ENCODE measurements at regions not wholly inside any gene's neighbourhood (a gene's known extent, or its start where the extent isn't known, plus 50 kb on each side); places are given as distances from the start of the nearest gene placed in this dataset.

DNA sequence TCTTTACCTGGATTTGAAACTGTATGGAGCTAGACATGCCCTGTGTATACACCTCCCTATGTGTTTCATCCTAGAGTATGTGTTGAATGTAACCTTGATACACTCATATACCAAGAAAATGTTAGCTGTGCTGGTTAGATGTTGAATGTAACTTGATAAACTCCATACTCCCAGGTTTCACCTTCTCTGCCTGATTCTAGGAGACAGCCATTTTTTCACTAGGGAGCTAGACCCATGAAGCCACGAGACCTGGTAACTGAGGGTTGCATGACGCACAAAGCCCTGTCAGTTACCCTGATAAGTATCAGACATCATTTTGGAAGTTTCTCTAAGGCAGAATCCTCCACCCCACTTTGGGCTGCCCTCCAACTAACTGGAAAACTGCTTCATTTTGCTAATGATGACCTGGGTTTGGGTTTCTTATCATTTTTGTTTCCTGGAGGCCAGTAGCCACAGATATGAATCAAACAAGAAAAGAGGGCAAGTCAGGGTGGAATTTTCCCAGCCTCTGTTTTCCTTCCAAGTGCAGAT, 478.5 kb upstream of the KIF2A start:
- Histone ChIP-seq H3K9me3 (no peaks in the 10 kb centered on the region), H3K36me3 (no peaks in the 10 kb centered on the region), H3K27me3 (peaks cover 0 to 2% of the 10 kb centered on the region in 2 donors), H3K27ac (no peak overlapping the region), H3K4me3 (no peak overlapping the region), H3K4me1 (no peaks in the 10 kb centered on the region)
- TF ChIP-seq, protein P1, sequence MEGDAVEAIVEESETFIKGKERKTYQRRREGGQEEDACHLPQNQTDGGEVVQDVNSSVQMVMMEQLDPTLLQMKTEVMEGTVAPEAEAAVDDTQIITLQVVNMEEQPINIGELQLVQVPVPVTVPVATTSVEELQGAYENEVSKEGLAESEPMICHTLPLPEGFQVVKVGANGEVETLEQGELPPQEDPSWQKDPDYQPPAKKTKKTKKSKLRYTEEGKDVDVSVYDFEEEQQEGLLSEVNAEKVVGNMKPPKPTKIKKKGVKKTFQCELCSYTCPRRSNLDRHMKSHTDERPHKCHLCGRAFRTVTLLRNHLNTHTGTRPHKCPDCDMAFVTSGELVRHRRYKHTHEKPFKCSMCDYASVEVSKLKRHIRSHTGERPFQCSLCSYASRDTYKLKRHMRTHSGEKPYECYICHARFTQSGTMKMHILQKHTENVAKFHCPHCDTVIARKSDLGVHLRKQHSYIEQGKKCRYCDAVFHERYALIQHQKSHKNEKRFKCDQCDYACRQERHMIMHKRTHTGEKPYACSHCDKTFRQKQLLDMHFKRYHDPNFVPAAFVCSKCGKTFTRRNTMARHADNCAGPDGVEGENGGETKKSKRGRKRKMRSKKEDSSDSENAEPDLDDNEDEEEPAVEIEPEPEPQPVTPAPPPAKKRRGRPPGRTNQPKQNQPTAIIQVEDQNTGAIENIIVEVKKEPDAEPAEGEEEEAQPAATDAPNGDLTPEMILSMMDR (IDR thresholded peaks at IDR 0.05): no peak
- no peak for DNase-seq
- intact Hi-C loops (cut with DNase I; ENCODE audit: low total_unique reads): no loop called here

DNA sequence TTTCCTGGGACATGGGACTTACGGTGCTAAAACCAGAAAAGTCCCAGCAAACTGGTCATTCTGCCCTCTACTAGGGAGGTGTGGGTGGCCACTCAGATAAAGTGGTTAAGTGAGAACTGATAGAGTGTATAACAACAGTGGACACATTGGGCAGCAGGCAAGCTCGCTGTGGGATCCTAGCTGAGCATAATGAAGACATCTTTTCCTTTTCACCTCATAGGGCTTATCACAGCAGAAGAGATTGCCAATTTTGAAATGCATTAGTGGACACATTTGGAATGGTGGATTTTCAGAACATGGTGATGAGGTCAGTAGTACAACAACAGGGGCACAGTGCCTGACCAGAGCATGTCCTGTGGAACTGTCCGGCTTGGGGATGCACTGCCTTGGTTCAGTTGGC, 477.1 kb upstream of the KIF2A start:
- DNase-seq: no peak

DNA sequence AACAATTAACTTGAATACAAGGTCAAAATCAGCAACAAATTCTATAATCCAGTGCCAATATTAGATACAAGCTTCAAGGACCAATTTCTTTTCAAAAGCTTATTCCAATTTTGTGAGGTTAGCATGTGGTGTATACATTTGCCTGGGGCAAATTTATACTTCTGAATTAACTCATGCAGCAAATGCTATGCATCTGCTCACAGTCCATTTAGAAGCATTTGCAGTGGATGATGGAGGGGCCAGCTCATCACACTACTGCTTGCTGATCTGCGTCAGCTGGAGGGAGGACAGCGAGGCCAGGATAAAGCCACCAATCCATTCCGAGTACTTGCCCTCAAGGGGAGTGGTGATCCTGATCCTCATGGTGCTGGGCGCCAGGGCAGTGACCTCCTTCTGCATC, 474.3 kb upstream of the KIF2A start:
- intact Hi-C loops (cut with DNase I; ENCODE audit: low total_unique reads): no loop called here

More for the DNA sequence above, 477.1 kb upstream of the KIF2A start:
- Histone ChIP-seq H3K4me3 (no peak overlapping the region), H3K9me3 (no peaks in the 10 kb centered on the region), H3K4me1 (no peaks in the 10 kb centered on the region), H3K36me3 (no peaks in the 10 kb centered on the region), H3K27me3 (no peaks in the 10 kb centered on the region), H3K27ac (no peak overlapping the region)
- TF ChIP-seq, protein P1 (IDR thresholded peaks at IDR 0.05): no peak
- intact Hi-C loops (cut with DNase I; ENCODE audit: low total_unique reads): no loop called here

DNA sequence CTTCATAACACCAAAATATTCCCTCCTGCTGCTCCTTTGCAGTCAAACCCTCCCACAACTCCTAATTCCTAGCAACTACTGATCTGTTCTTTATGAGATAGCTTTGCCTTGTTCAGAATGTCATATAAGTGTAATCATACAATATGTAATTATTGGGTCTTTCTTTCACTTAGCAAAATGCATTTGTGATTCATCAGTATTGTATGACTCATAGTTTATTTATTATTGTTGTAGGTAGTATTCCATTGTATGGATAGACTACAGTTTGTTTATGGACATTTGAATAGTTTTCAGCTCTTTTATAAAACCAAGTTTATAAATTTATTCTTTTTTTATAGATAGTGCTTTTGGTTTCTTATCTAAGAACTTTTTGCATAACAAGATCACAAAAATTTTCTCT, 468.2 kb upstream of the KIF2A start:
- Histone ChIP-seq H3K9me3 (no peaks in the 10 kb centered on the region), H3K36me3 (no peaks in the 10 kb centered on the region), H3K4me1 (no peaks in the 10 kb centered on the region), H3K27ac (no peak overlapping the region), H3K4me3 (no peak overlapping the region), H3K27me3 (no peaks in the 10 kb centered on the region)
- TF ChIP-seq, protein P1 (IDR thresholded peaks at IDR 0.05): no peak
- intact Hi-C loops (cut with DNase I; ENCODE audit: low total_unique reads): no loop called here
- no peak for DNase-seq

More for the DNA sequence above, 474.3 kb upstream of the KIF2A start:
- H3K27ac ChIP-seq: no peak overlapping the region
- H3K9me3 ChIP-seq: no peaks in the 10 kb centered on the region
- TF ChIP-seq, protein P1 (IDR thresholded peaks at IDR 0.05): no peak
- no peaks in the 10 kb centered on the region for H3K27me3 ChIP-seq
- DNase-seq: no peak
- H3K36me3 ChIP-seq: no peaks in the 10 kb centered on the region
- H3K4me3 ChIP-seq: no peak overlapping the region
- H3K4me1 ChIP-seq: no peaks in the 10 kb centered on the region

DNA sequence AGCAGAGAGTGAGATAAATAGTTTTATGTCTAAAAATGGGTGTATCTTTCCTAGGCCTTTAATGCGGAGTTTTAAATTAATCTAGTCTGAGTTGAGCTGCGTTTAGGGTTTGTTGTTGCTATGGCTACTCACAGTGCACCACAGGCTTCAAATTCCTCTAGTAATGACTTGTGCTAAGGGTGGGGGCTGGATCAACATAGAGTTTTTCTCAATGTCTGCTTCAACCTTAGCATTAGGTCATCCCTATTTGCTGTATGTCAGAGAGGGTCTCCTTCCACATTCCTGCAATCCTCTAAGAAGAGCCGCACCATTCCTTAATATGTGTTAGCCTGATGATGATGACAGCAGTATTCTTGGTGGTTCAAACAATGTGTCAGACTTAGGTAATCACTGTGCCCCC, 465.6 kb upstream of the KIF2A start:
- peaks cover 0 to 2% of the 10 kb centered on the region in 2 donors for H3K27me3 ChIP-seq
- no peak for DNase-seq

More for the DNA sequence above, 465.6 kb upstream of the KIF2A start:
- intact Hi-C loops (cut with DNase I; ENCODE audit: low total_unique reads): no loop called here
- TF ChIP-seq, protein P1 (IDR thresholded peaks at IDR 0.05): no peak
- no peak overlapping the region for H3K27ac ChIP-seq
- H3K36me3 ChIP-seq: no peaks in the 10 kb centered on the region
- no peaks in the 10 kb centered on the region for H3K9me3 ChIP-seq
- H3K4me1 ChIP-seq: no peaks in the 10 kb centered on the region
- no peak overlapping the region for H3K4me3 ChIP-seq
